Mesothelial cell of epicardium (in vitro differentiated cells): ENCODE measurements at regions not wholly inside any gene's neighbourhood (a gene's known extent, or its start where the extent isn't known, plus 50 kb on each side); places are given as distances from the start of the nearest gene placed in this dataset.
A peak's percentile ranks its signal among the peaks of the same experiment; 100 is the strongest.

Experiments
- DNase-seq, 2 experiments: peaks; one replicate each; pipeline ENCODE4 v3.0.0; 2021; ENCODE audit warnings: low spot score in 2 of 2; ENCODE audit not compliant: unreplicated experiment in 2 of 2
- H3K27ac Mint-ChIP-seq: 2 replicates; pipeline ENCODE4 v1.8.0; 2021; ENCODE audit warnings: mixed read lengths
- H3K27me3 Mint-ChIP-seq: 2 replicates; pipeline ENCODE4 v1.8.0; 2021; ENCODE audit warnings: low read depth, mixed read lengths
- H3K36me3 Mint-ChIP-seq: 2 replicates; pipeline ENCODE4 v1.8.0; 2021; ENCODE audit warnings: mixed read lengths
- H3K4me1 Mint-ChIP-seq: 2 replicates; pipeline ENCODE4 v1.8.0; 2021; ENCODE audit warnings: mixed read lengths
- H3K4me3 Mint-ChIP-seq: 2 replicates; pipeline ENCODE4 v1.8.0; 2021; ENCODE audit warnings: mild to moderate bottlenecking, moderate library complexity, mixed read lengths
- H3K9me3 Mint-ChIP-seq: 2 replicates; pipeline ENCODE4 v1.8.0; 2021; ENCODE audit warnings: mixed read lengths
- CTCF ChIP-seq: fragments of 200-600 bp; sonication (generic); IDR thresholded peaks from one replicate; pipeline ENCODE4 v1.5.0; 2021; ENCODE audit warnings: antibody characterized with exemption; ENCODE audit not compliant: unreplicated experiment

DNA sequence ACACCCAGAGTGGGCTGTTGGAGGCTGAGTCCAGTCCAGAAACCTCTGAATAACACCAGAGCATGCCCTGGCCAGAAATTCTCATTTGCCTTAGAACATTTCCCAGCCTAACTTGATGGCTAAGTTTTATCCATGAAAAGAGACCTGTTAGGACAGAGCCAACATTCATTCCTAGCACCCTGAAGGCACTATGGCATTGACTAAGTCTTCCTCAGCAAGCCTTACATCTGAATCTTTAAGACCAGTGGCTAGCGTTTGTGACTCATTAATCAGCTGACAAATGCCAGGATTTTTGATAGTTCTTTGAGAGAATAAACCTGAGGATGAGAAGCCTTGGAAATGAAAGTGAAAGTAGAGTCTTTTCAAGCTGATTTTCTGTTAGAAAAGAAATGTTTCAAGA lies 1087.1 kb upstream of the ALCAM start:
- Mint-ChIP-seq H3K27me3 (no peaks in the 10 kb centered on the region), H3K9me3 (peaks cover 64% of the 10 kb centered on the region), H3K36me3 (peaks cover 13% of the 10 kb centered on the region), H3K4me1 (no peaks in the 10 kb centered on the region), H3K27ac (no peak overlapping the region), H3K4me3 (no peak overlapping the region)
- DNase-seq, result no peak
- no peak for TF ChIP-seq CTCF

DNA sequence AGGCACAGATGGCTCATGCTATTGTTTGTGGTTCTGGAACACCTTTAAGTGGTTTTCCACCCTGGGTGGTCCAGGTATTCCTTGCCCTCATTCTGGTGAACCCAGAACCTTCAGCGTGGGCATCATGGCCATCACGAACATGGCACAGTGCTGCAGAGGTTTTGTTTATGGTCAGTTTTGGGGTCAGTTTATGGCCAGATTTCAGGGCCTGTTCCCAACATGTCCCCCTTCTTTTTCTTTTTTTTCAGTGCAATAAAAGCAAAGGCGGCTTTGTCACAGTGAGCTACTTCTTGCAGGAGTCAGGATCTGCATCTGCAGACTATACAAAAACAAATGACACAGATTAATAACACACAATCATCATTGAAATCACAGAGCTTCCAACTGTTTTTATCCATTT lies 1085.0 kb upstream of the ALCAM start:
- Mint-ChIP-seq H3K36me3 (peaks cover 16% of the 10 kb centered on the region), H3K4me3 (no peak overlapping the region), H3K4me1 (no peaks in the 10 kb centered on the region), H3K27ac (no peak overlapping the region), H3K9me3 (peaks cover 72% of the 10 kb centered on the region), H3K27me3 (no peaks in the 10 kb centered on the region)
- no peak for DNase-seq
- no peak for TF ChIP-seq CTCF

DNA sequence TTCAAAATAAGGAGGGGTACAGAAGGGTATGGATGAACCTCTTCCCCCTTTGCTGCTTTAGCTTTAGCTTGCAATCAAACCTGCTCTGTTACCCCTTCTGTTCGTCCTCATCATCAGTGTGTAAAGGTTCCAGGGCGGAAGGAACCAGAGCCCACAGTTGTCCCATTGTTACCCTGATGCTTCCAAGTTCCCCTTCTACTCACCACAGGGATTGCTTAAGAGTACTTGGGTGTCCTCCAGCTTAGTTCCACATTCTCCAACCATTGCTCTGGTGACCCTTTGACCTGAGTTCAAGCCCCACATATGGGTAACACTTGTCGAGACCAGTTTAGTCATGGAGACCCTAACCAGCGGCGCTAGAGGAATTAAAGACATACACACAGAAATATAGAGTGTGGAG lies 1080.1 kb upstream of the ALCAM start:
- no peaks in the 10 kb centered on the region for H3K27me3 Mint-ChIP-seq
- no peak for DNase-seq
- no peak overlapping the region for H3K27ac Mint-ChIP-seq
- peaks cover 8% of the 10 kb centered on the region for H3K4me1 Mint-ChIP-seq
- H3K36me3 Mint-ChIP-seq, result peaks cover 8% of the 10 kb centered on the region
- TF ChIP-seq CTCF, result no peak
- H3K4me3 Mint-ChIP-seq, result no peak overlapping the region
- H3K9me3 Mint-ChIP-seq, result peaks cover 35% of the 10 kb centered on the region

- Mint-ChIP-seq H3K4me1 (peaks cover 13% of the 10 kb centered on the region), H3K36me3 (no peaks in the 10 kb centered on the region), H3K27ac (peak overlapping the region; percentile 13), H3K9me3 (peaks cover 4% of the 10 kb centered on the region), H3K27me3 (no peaks in the 10 kb centered on the region), H3K4me3 (no peak overlapping the region)
- no peak for TF ChIP-seq CTCF
- DNase-seq, result no peak
Measured at GRCh38 chr3:104291437-104291851, 1075.3 kb upstream of the ALCAM start.

DNA sequence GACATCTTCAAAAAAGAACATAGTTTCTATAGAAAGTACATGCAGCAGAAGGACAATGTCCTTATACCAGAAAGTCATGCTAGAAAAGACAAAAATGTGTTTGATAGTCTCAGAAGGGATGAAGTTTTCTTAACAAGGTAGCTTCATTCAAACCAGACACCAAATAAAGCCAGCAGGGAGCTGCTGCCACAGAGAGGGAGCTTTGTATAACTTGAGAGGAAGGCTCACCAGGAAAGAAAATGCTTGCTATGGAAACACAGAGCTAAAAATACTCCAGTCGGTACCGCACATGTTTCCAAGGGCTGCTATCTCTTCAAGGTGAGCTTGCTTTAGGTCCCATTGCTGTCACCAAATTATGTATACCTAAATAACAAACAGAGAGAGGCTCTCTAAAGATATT lies 1074.8 kb upstream of the ALCAM start:
- no peaks in the 10 kb centered on the region for H3K36me3 Mint-ChIP-seq
- peaks cover 13% of the 10 kb centered on the region for H3K4me1 Mint-ChIP-seq
- DNase-seq, result no peak
- no peaks in the 10 kb centered on the region for H3K27me3 Mint-ChIP-seq
- no peak overlapping the region for H3K4me3 Mint-ChIP-seq
- no peaks in the 10 kb centered on the region for H3K9me3 Mint-ChIP-seq
- H3K27ac Mint-ChIP-seq, result peak overlapping the region; percentile 13
- no peak for TF ChIP-seq CTCF

DNA sequence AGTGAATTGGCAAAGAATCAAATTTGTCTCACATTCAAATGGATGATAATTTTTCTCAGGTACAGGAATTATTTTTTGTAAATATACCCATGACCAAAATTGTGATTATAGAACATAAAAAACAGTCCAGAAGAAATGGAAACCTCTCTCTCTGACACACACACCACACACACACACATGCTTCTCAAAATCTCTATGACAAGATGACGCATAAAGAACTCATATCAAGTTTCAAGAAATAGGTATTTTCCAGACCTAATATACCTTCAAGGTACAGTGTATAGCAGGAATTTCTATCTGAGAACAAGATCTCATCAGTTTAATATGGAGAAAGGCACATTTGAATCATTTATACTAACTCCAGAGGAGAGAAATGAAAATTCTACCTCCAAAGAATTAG lies 1069.1 kb upstream of the ALCAM start:
- no peaks in the 10 kb centered on the region for H3K27me3 Mint-ChIP-seq
- H3K9me3 Mint-ChIP-seq, result no peaks in the 10 kb centered on the region
- no peak for TF ChIP-seq CTCF
- no peak overlapping the region for H3K27ac Mint-ChIP-seq
- H3K4me1 Mint-ChIP-seq, result peaks cover 11% of the 10 kb centered on the region
- DNase-seq, result no peak
- H3K36me3 Mint-ChIP-seq, result no peaks in the 10 kb centered on the region
- H3K4me3 Mint-ChIP-seq, result no peak overlapping the region
